ENCODE measurements at regions not wholly inside any gene's neighbourhood (a gene's known extent, or its start where the extent isn't known, plus 50 kb on each side); places are given as distances from the start of the nearest gene placed in this dataset.
"Not testable (repeated sequence)": the region's sequence is repeated elsewhere in the genome, so short reads cannot be mapped to it uniquely, and the experiment has no call there.

GRCh38 chr2:228782281-228782680, 488.8 kb downstream of the PID1 start:
- peaks cover 2% of the 10 kb centered on the region for H3K9me3 ChIP-seq (ENCODE audit: control insufficient read depth, low read length)
- no peaks in the 10 kb centered on the region for H3K27me3 ChIP-seq (replicated peaks; ENCODE audit: control insufficient read depth, insufficient read depth, low read length)
- no peaks in the 10 kb centered on the region for H3K4me1 ChIP-seq (ENCODE audit: control insufficient read depth, insufficient read depth, low read length)
- no peak overlapping the region for H3K9ac ChIP-seq (ENCODE audit: low read length)
- no peak for DNase-seq (ENCODE audit: low read depth)
- H3K36me3 ChIP-seq (ENCODE audit: control insufficient read depth, insufficient read depth, low read length, severe bottlenecking): no peaks in the 10 kb centered on the region
- no peak overlapping the region for H3K4me3 ChIP-seq (ENCODE audit: low read length)

GRCh38 chr2:228777855-228778355, 493.2 kb downstream of the PID1 start:
- peaks cover 9% of the 10 kb centered on the region for H3K9me3 ChIP-seq (ENCODE audit: control insufficient read depth, low read length)
- H3K27me3 ChIP-seq (replicated peaks; ENCODE audit: control insufficient read depth, insufficient read depth, low read length): peaks cover 5% of the 10 kb centered on the region
- no peaks in the 10 kb centered on the region for H3K36me3 ChIP-seq (ENCODE audit: control insufficient read depth, insufficient read depth, low read length, severe bottlenecking)
- H3K9ac ChIP-seq (ENCODE audit: low read length): no peak overlapping the region
- H3K4me1 ChIP-seq (ENCODE audit: control insufficient read depth, insufficient read depth, low read length): no peaks in the 10 kb centered on the region
- no peak overlapping the region for H3K4me3 ChIP-seq (ENCODE audit: low read length)
- DNase-seq (ENCODE audit: low read depth): no peak

- H3K27me3 ChIP-seq (replicated peaks; ENCODE audit: control insufficient read depth, insufficient read depth, low read length): peaks cover 5% of the 10 kb centered on the region
- no peak overlapping the region for H3K9ac ChIP-seq (ENCODE audit: low read length)
- peaks cover 7% of the 10 kb centered on the region for H3K9me3 ChIP-seq (ENCODE audit: control insufficient read depth, low read length)
- DNase-seq (ENCODE audit: low read depth): no peak
- H3K36me3 ChIP-seq (ENCODE audit: control insufficient read depth, insufficient read depth, low read length, severe bottlenecking): no peaks in the 10 kb centered on the region
- no peak overlapping the region for H3K4me3 ChIP-seq (ENCODE audit: low read length)
- H3K4me1 ChIP-seq (ENCODE audit: control insufficient read depth, insufficient read depth, low read length): peaks cover 22% of the 10 kb centered on the region
Measured at GRCh38 chr2:228774548-228774947, 496.5 kb downstream of the PID1 start.

GRCh38 chr2:228771774-228772173, 499.3 kb downstream of the PID1 start:
- peak; percentile 75 for DNase-seq (ENCODE audit: low read depth)
- Histone ChIP-seq H3K9me3 (ENCODE audit: control insufficient read depth, low read length) (peaks cover 7% of the 10 kb centered on the region), H3K36me3 (ENCODE audit: control insufficient read depth, insufficient read depth, low read length, severe bottlenecking) (no peaks in the 10 kb centered on the region), H3K4me3 (ENCODE audit: low read length) (peak overlapping the region; percentile 37), H3K27me3 (replicated peaks; ENCODE audit: control insufficient read depth, insufficient read depth, low read length) (peaks cover 5% of the 10 kb centered on the region), H3K9ac (ENCODE audit: low read length) (peak overlapping the region; percentile 68), H3K4me1 (ENCODE audit: control insufficient read depth, insufficient read depth, low read length) (peaks cover 49% of the 10 kb centered on the region)

GRCh38 chr2:228771315-228771714, 499.8 kb downstream of the PID1 start:
- Histone ChIP-seq H3K27me3 (replicated peaks; ENCODE audit: control insufficient read depth, insufficient read depth, low read length) (peaks cover 5% of the 10 kb centered on the region), H3K9me3 (ENCODE audit: control insufficient read depth, low read length) (peaks cover 7% of the 10 kb centered on the region), H3K36me3 (ENCODE audit: control insufficient read depth, insufficient read depth, low read length, severe bottlenecking) (no peaks in the 10 kb centered on the region), H3K4me1 (ENCODE audit: control insufficient read depth, insufficient read depth, low read length) (peaks cover 53% of the 10 kb centered on the region), H3K4me3 (ENCODE audit: low read length) (peak overlapping the region; percentile 37), H3K9ac (ENCODE audit: low read length) (peak overlapping the region; percentile 68)
- DNase-seq (ENCODE audit: low read depth): no peak

GRCh38 chr2:228768818-228769217, 502.3 kb downstream of the PID1 start:
- Histone ChIP-seq H3K9ac (ENCODE audit: low read length) (peak overlapping the region; percentile 9), H3K4me3 (ENCODE audit: low read length) (no peak overlapping the region), H3K9me3 (ENCODE audit: control insufficient read depth, low read length) (peaks cover 3% of the 10 kb centered on the region), H3K4me1 (ENCODE audit: control insufficient read depth, insufficient read depth, low read length) (peaks cover 53% of the 10 kb centered on the region), H3K36me3 (ENCODE audit: control insufficient read depth, insufficient read depth, low read length, severe bottlenecking) (no peaks in the 10 kb centered on the region), H3K27me3 (replicated peaks; ENCODE audit: control insufficient read depth, insufficient read depth, low read length) (no peaks in the 10 kb centered on the region)
- DNase-seq (ENCODE audit: low read depth): peak; percentile 94

GRCh38 chr2:228768141-228768540, 502.9 kb downstream of the PID1 start:
- H3K27me3 ChIP-seq (replicated peaks; ENCODE audit: control insufficient read depth, insufficient read depth, low read length); H3K9me3 ChIP-seq (ENCODE audit: control insufficient read depth, low read length); H3K36me3 ChIP-seq (ENCODE audit: control insufficient read depth, insufficient read depth, low read length, severe bottlenecking); DNase-seq (ENCODE audit: low read depth); H3K4me3 ChIP-seq (ENCODE audit: low read length); H3K9ac ChIP-seq (ENCODE audit: low read length): not testable (repeated sequence)
- H3K4me1 ChIP-seq (ENCODE audit: control insufficient read depth, insufficient read depth, low read length): peaks cover 53% of the 10 kb centered on the region

- Histone ChIP-seq H3K9ac (ENCODE audit: low read length) (no peak overlapping the region), H3K4me3 (ENCODE audit: low read length) (no peak overlapping the region), H3K4me1 (ENCODE audit: control insufficient read depth, insufficient read depth, low read length) (peaks cover 50% of the 10 kb centered on the region), H3K36me3 (ENCODE audit: control insufficient read depth, insufficient read depth, low read length, severe bottlenecking) (no peaks in the 10 kb centered on the region), H3K27me3 (replicated peaks; ENCODE audit: control insufficient read depth, insufficient read depth, low read length) (no peaks in the 10 kb centered on the region), H3K9me3 (ENCODE audit: control insufficient read depth, low read length) (no peaks in the 10 kb centered on the region)
- peak; percentile 63 for DNase-seq (ENCODE audit: low read depth)
Measured at GRCh38 chr2:228767196-228767595, 503.9 kb downstream of the PID1 start.

GRCh38 chr2:228763379-228763981, 507.6 kb downstream of the PID1 start:
- H3K4me1 ChIP-seq (ENCODE audit: control insufficient read depth, insufficient read depth, low read length): peaks cover 25% of the 10 kb centered on the region
- no peaks in the 10 kb centered on the region for H3K27me3 ChIP-seq (replicated peaks; ENCODE audit: control insufficient read depth, insufficient read depth, low read length)
- H3K9me3 ChIP-seq (ENCODE audit: control insufficient read depth, low read length): no peaks in the 10 kb centered on the region
- no peak for DNase-seq (ENCODE audit: low read depth)
- H3K4me3 ChIP-seq (ENCODE audit: low read length): no peak overlapping the region
- H3K36me3 ChIP-seq (ENCODE audit: control insufficient read depth, insufficient read depth, low read length, severe bottlenecking): no peaks in the 10 kb centered on the region
- no peak overlapping the region for H3K9ac ChIP-seq (ENCODE audit: low read length)

- Histone ChIP-seq H3K4me3 (ENCODE audit: low read length) (no peak overlapping the region), H3K9ac (ENCODE audit: low read length) (no peak overlapping the region), H3K4me1 (ENCODE audit: control insufficient read depth, insufficient read depth, low read length) (peaks cover 16% of the 10 kb centered on the region), H3K36me3 (ENCODE audit: control insufficient read depth, insufficient read depth, low read length, severe bottlenecking) (no peaks in the 10 kb centered on the region), H3K9me3 (ENCODE audit: control insufficient read depth, low read length) (no peaks in the 10 kb centered on the region), H3K27me3 (replicated peaks; ENCODE audit: control insufficient read depth, insufficient read depth, low read length) (no peaks in the 10 kb centered on the region)
- DNase-seq (ENCODE audit: low read depth): no peak
Measured at GRCh38 chr2:228762565-228762964, 508.5 kb downstream of the PID1 start.

GRCh38 chr2:228755661-228756060, 515.4 kb downstream of the PID1 start:
- not testable (repeated sequence) for H3K36me3 ChIP-seq (ENCODE audit: control insufficient read depth, insufficient read depth, low read length, severe bottlenecking); H3K9me3 ChIP-seq (ENCODE audit: control insufficient read depth, low read length); H3K9ac ChIP-seq (ENCODE audit: low read length); H3K4me3 ChIP-seq (ENCODE audit: low read length); DNase-seq (ENCODE audit: low read depth); H3K27me3 ChIP-seq (replicated peaks; ENCODE audit: control insufficient read depth, insufficient read depth, low read length); H3K4me1 ChIP-seq (ENCODE audit: control insufficient read depth, insufficient read depth, low read length)

GRCh38 chr2:228747483-228747882, 523.6 kb downstream of the PID1 start:
- Histone ChIP-seq H3K9ac (ENCODE audit: low read length) (no peak overlapping the region), H3K4me3 (ENCODE audit: low read length) (no peak overlapping the region), H3K9me3 (ENCODE audit: control insufficient read depth, low read length) (no peaks in the 10 kb centered on the region), H3K4me1 (ENCODE audit: control insufficient read depth, insufficient read depth, low read length) (peaks cover 4% of the 10 kb centered on the region), H3K36me3 (ENCODE audit: control insufficient read depth, insufficient read depth, low read length, severe bottlenecking) (no peaks in the 10 kb centered on the region), H3K27me3 (replicated peaks; ENCODE audit: control insufficient read depth, insufficient read depth, low read length) (no peaks in the 10 kb centered on the region)
- peak; percentile 28 for DNase-seq (ENCODE audit: low read depth)
